ENCODE measurements at regions not wholly inside any gene's neighbourhood (a gene's known extent, or its start where the extent isn't known, plus 50 kb on each side); places are given as distances from the start of the nearest gene placed in this dataset.

DNA sequence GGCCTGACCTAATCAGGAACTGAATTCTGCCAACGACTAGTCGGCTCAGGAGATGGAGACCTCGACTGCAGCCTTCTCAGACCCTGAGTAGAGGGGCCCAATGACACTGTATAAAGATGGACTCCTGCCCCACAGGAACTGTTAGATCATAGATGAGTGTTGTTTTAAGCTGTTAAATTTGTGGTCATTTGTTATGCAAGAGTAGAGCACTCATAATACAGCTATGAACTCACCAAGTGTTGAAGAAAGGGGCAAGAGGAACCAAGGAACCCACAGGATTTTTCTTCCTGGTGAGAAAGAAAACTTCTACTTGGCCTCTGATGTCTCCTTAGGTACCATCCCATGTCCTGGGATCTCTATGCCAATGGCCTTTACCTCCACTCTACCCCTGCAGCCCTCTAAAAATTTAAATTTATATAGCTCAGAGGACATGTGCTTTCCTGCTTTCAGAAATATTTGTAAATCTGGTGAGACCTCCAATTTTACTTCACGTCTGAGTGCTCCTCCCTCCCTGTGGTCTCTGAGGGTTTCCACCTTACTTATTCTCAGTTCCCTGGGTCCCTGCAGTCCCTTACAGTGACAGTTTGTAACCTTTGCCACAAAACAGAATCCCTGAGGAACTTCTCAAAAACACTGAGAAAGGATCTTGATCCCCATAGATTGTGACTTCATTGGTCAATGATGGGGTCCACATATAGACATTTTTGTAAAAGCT is 256.3 kb upstream of the ARHGAP20 start:
- TF ChIP-seq EZH2 (IDR thresholded peaks at IDR 0.05) (no peak), POLR2AphosphoS5 (IDR thresholded peaks at IDR 0.05; ENCODE audit: borderline replicate concordance, low read depth, low read length) (no peak)

Measured in SK-N-MC (cell line).